SK-N-SH (cell line): ENCODE measurements at regions not wholly inside any gene's neighbourhood (a gene's known extent, or its start where the extent isn't known, plus 50 kb on each side); places are given as distances from the start of the nearest gene placed in this dataset.

Experiments used
- CTCF ChIA-PET: fragments of 300-600, 350-600 bp; formaldehyde crosslinking; extraction: SDS; loops from one replicate; lab custom pipeline; 2021; lab: Yijun Ruan, JAX
- POLR2A ChIA-PET: fragments of 350-600 bp; sonication (Branson Sonifier 250); formaldehyde crosslinking; extraction: SDS; loops from one replicate; lab custom pipeline; 2020; ENCODE audit warnings: antibody characterized with exemption, inconsistent platforms; lab: Yijun Ruan, JAX
- DNase-seq: peaks from one replicate; pipeline ENCODE4 v3.0.0; 2012
- H2AFZ ChIP-seq: fragments of 200-600 bp; sonication (generic); 2 replicates; pipeline ENCODE4 v1.8.1; 2016; ENCODE audit warnings: antibody characterized with exemption, mild to moderate bottlenecking, low read depth
- H3F3A ChIP-seq: fragments of 200-600 bp; sonication (generic); replicated peaks from 2 replicates; pipeline ENCODE3; 2016; ENCODE audit warnings: antibody characterized with exemption, mild to moderate bottlenecking; ENCODE audit not compliant: insufficient read depth
- H3K27ac ChIP-seq, 2 experiments: fragments of 200-500 bp in 1 of 2; fragments of 200-600 bp in 1 of 2; sonication (Bioruptor generic) in 1 of 2; sonication (generic), shearing (Covaris generic) in 1 of 2; 2 replicates each; pipeline versions ENCODE4 v1.5.1 to v1.6.1; 2014 to 2016; ENCODE audit warnings: low read depth in 2 of 2, inconsistent platforms in 1 of 2, low read length in 1 of 2, mild to moderate bottlenecking in 1 of 2, mixed read lengths in 1 of 2
- H3K27me3 ChIP-seq: fragments of 200-600 bp; sonication (generic), shearing (Covaris generic); 2 replicates; pipeline ENCODE4 v1.6.1; 2016; ENCODE audit warnings: mixed run types; ENCODE audit not compliant: insufficient read depth
- H3K36me3 ChIP-seq, 2 experiments: fragments of 200-500 bp in 1 of 2; fragments of 200-600 bp in 1 of 2; sonication (Bioruptor generic) in 1 of 2; sonication (generic) in 1 of 2; replicated peaks in 1 of 2; 2 replicates each; pipeline versions ENCODE3 to v1.5.1; 2014 to 2016; ENCODE audit warnings: low read length in 1 of 2, mild to moderate bottlenecking in 1 of 2; ENCODE audit not compliant: insufficient read depth in 2 of 2, control insufficient read depth in 1 of 2
- H3K4me1 ChIP-seq, 2 experiments: fragments of 200-500 bp in 1 of 2; fragments of 200-600 bp in 1 of 2; sonication (Bioruptor generic) in 1 of 2; sonication (generic), shearing (Covaris generic) in 1 of 2; 2 replicates each; pipeline versions ENCODE4 v1.5.1 to v1.6.1; 2014 to 2016; ENCODE audit warnings: low read depth in 1 of 2, low read length in 1 of 2, mixed run types in 1 of 2; ENCODE audit not compliant: insufficient read depth in 2 of 2, control insufficient read depth in 1 of 2
- H3K4me2 ChIP-seq: fragments of 200-600 bp; sonication (generic), shearing (Covaris generic); 2 replicates; pipeline ENCODE4 v1.6.1; 2017; ENCODE audit warnings: mixed run types
- H3K4me3 ChIP-seq, 2 experiments: fragments of 200-500 bp in 1 of 2; fragments of 200-600 bp in 1 of 2; sonication (Bioruptor generic) in 1 of 2; sonication (generic), shearing (Covaris generic) in 1 of 2; 2 replicates each; pipeline versions ENCODE4 v1.5.1 to v1.8.1; 2014 to 2016; ENCODE audit warnings: low read depth in 2 of 2, inconsistent platforms in 1 of 2, low read length in 1 of 2, mild to moderate bottlenecking in 1 of 2, mixed read lengths in 1 of 2, moderate library complexity in 1 of 2
- H3K79me2 ChIP-seq: fragments of 200-600 bp; sonication (generic); 2 replicates; pipeline ENCODE4 v1.8.1; 2017; ENCODE audit warnings: mild to moderate bottlenecking; ENCODE audit not compliant: insufficient read depth
- H3K9ac ChIP-seq: fragments of 200-600 bp; sonication (generic); 2 replicates; pipeline ENCODE4 v1.6.1; 2017; ENCODE audit warnings: mixed run types
- H3K9me2 ChIP-seq: fragments of 200-600 bp; sonication (generic); 2 replicates; pipeline ENCODE4 v1.6.1; 2017; ENCODE audit warnings: mixed run types
- H3K9me3 ChIP-seq: fragments of 200-600 bp; sonication (generic); 2 replicates; pipeline ENCODE4 v1.6.1; 2017; ENCODE audit warnings: mixed run types, mild to moderate bottlenecking, moderate library complexity
- H4K20me1 ChIP-seq: fragments of 200-600 bp; sonication (generic); 2 replicates; pipeline ENCODE4 v1.6.1; 2017; ENCODE audit warnings: mild to moderate bottlenecking, mixed run types; ENCODE audit not compliant: insufficient read depth
- CHD2 ChIP-seq: fragments of 150-350 bp; IDR thresholded peaks from 2 replicates; pipeline ENCODE4 v1.6.1; 2018; ENCODE audit warnings: low read length; ENCODE audit not compliant: partially characterized antibody
- ELF1 ChIP-seq: IDR thresholded peaks from 2 replicates; pipeline ENCODE4 v1.4.0; 2012
- EZH2phosphoT487 ChIP-seq: fragments of 200-600 bp; sonication (generic); IDR thresholded peaks from 2 replicates; pipeline ENCODE4 v1.6.1; 2017; ENCODE audit warnings: low read depth, mixed run types, mild to moderate bottlenecking, antibody characterized with exemption, moderate library complexity, borderline replicate concordance
- FOSL2 ChIP-seq: IDR thresholded peaks from 2 replicates; pipeline ENCODE4 v1.4.0; 2012; ENCODE audit warnings: low read depth, mild to moderate bottlenecking, moderate library complexity, borderline replicate concordance
- FOXJ3 ChIP-seq: sonication (generic); formaldehyde crosslinking; IDR thresholded peaks from 2 replicates; pipeline ENCODE4 v1.5.1; 2020; ENCODE audit warnings: mild to moderate bottlenecking, missing genetic modification reagents
- FOXM1 ChIP-seq: IDR thresholded peaks from 2 replicates; pipeline ENCODE4 v1.4.0; 2012; ENCODE audit warnings: low read depth, mild to moderate bottlenecking
- GATA2 ChIP-seq: sonication (generic); formaldehyde crosslinking; IDR thresholded peaks from 2 replicates; pipeline ENCODE4 v1.5.0; 2020; ENCODE audit warnings: mild to moderate bottlenecking, missing genetic modification reagents
- MEF2A ChIP-seq: IDR thresholded peaks from 2 replicates; pipeline ENCODE4 v1.4.0; 2012; ENCODE audit warnings: low read depth, borderline replicate concordance
- MXI1 ChIP-seq: IDR thresholded peaks from 2 replicates; pipeline ENCODE4 v1.6.1; 2012; ENCODE audit warnings: mild to moderate bottlenecking, low read depth, low read length, improper control_type of control experiment
- NFIC ChIP-seq: IDR thresholded peaks from 2 replicates; pipeline ENCODE4 v1.4.0; 2012; ENCODE audit warnings: borderline replicate concordance
- NRF1 ChIP-seq: IDR thresholded peaks from 2 replicates; pipeline ENCODE4 v1.6.1; 2012; ENCODE audit warnings: low read depth, mild to moderate bottlenecking, low read length
- RAD21 ChIP-seq: IDR thresholded peaks from 2 replicates; pipeline ENCODE4 v1.6.1; 2012; ENCODE audit warnings: mild to moderate bottlenecking, low read length
- YY1 ChIP-seq: IDR thresholded peaks from 2 replicates; pipeline ENCODE4 v1.4.0; 2012; ENCODE audit warnings: low read depth, mild to moderate bottlenecking
- WGBS: methylation state at CpG from one replicate; pipeline ENCODE4 v1.1.6; 2017; ENCODE audit warnings: low lambda C conversion rate; 5-methylcytosine and 5-hydroxymethylcytosine counted together
- TF ChIP-seq, protein P1 (sequence below): fragments of 150-350 bp; IDR thresholded peaks from 2 replicates; pipeline ENCODE4 v1.6.1; 2016; ENCODE audit warnings: mild to moderate bottlenecking, low read depth, low read length
- TF ChIP-seq, protein P2 (sequence below): IDR thresholded peaks from 2 replicates; pipeline ENCODE4 v1.4.0; 2012; ENCODE audit warnings: low read depth, borderline replicate concordance
- TF ChIP-seq, protein P3 (sequence below): fragments of 150-350 bp; IDR thresholded peaks from 2 replicates; pipeline ENCODE4 v1.6.1; 2017; ENCODE audit warnings: antibody characterized with exemption, low read length, low read depth, borderline replicate concordance
- TF ChIP-seq, protein P4 (sequence below): IDR thresholded peaks from 2 replicates; pipeline ENCODE4; 2012

DNA sequence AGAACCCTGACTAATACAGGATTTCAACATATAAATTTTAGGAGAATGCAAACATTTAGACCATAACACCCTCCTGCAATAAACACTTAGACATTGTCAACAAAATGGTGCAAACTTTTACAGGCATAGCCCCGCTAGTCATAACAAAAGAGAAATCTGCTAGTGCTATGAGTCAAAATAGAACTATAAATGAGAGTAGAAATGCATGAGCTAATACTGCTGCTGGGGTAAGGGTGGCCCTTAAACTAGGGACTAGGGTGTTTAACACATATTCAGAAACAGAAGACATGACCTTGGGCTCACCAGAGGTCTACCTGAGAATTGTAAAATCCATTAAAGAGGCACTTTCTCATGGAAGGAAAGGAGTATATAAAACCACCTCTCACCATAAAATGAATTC lies 131.6 kb downstream of the TLR4 start:
- no peaks in the 10 kb centered on the region for H3K9me3 ChIP-seq
- H2AFZ ChIP-seq = no peak overlapping the region
- H3K27ac ChIP-seq = no peak overlapping the region
- DNase-seq = no peak
- TF ChIP-seq, protein P1, sequence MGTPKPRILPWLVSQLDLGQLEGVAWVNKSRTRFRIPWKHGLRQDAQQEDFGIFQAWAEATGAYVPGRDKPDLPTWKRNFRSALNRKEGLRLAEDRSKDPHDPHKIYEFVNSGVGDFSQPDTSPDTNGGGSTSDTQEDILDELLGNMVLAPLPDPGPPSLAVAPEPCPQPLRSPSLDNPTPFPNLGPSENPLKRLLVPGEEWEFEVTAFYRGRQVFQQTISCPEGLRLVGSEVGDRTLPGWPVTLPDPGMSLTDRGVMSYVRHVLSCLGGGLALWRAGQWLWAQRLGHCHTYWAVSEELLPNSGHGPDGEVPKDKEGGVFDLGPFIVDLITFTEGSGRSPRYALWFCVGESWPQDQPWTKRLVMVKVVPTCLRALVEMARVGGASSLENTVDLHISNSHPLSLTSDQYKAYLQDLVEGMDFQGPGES = no peak
- TF ChIP-seq FOXM1 (no peak), NFIC (no peak), MEF2A (no peak), RAD21 (no peak), ELF1 (no peak), YY1 (no peak), GATA2 (CRISPR knock-in tag) (no peak), MXI1 (no peak), EZH2phosphoT487 (no peak), CHD2 (no peak), FOSL2 (no peak), FOXJ3 (no peak), NRF1 (no peak)
- TF ChIP-seq, protein P2, sequence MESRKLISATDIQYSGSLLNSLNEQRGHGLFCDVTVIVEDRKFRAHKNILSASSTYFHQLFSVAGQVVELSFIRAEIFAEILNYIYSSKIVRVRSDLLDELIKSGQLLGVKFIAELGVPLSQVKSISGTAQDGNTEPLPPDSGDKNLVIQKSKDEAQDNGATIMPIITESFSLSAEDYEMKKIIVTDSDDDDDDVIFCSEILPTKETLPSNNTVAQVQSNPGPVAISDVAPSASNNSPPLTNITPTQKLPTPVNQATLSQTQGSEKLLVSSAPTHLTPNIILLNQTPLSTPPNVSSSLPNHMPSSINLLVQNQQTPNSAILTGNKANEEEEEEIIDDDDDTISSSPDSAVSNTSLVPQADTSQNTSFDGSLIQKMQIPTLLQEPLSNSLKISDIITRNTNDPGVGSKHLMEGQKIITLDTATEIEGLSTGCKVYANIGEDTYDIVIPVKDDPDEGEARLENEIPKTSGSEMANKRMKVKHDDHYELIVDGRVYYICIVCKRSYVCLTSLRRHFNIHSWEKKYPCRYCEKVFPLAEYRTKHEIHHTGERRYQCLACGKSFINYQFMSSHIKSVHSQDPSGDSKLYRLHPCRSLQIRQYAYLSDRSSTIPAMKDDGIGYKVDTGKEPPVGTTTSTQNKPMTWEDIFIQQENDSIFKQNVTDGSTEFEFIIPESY = no peak
- TF ChIP-seq, protein P3, sequence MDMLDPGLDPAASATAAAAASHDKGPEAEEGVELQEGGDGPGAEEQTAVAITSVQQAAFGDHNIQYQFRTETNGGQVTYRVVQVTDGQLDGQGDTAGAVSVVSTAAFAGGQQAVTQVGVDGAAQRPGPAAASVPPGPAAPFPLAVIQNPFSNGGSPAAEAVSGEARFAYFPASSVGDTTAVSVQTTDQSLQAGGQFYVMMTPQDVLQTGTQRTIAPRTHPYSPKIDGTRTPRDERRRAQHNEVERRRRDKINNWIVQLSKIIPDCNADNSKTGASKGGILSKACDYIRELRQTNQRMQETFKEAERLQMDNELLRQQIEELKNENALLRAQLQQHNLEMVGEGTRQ = no peak
- TF ChIP-seq, protein P4, sequence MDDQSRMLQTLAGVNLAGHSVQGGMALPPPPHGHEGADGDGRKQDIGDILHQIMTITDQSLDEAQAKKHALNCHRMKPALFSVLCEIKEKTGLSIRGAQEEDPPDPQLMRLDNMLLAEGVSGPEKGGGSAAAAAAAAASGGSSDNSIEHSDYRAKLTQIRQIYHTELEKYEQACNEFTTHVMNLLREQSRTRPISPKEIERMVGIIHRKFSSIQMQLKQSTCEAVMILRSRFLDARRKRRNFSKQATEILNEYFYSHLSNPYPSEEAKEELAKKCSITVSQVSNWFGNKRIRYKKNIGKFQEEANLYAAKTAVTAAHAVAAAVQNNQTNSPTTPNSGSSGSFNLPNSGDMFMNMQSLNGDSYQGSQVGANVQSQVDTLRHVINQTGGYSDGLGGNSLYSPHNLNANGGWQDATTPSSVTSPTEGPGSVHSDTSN = no peak
- no peaks in the 10 kb centered on the region for H3K27me3 ChIP-seq
- no peak overlapping the region for H3K4me3 ChIP-seq
- H3K4me2 ChIP-seq = no peak overlapping the region
- ChIA-PET CTCF (no interaction called here), POLR2A (no interaction called here)
- no peak overlapping the region for H3K9ac ChIP-seq
- H3K36me3 ChIP-seq = no peaks in the 10 kb centered on the region
- no peaks in the 10 kb centered on the region for H3F3A ChIP-seq
- H4K20me1 ChIP-seq = no peaks in the 10 kb centered on the region
- WGBS = 33% methylated on average over 1 of the region's 1 CpG
- H3K9me2 ChIP-seq = no peaks in the 10 kb centered on the region
- H3K4me1 ChIP-seq = no peaks in the 10 kb centered on the region
- no peaks in the 10 kb centered on the region for H3K79me2 ChIP-seq
